ENCODE measurements at regions not wholly inside any gene's neighbourhood (a gene's known extent, or its start where the extent isn't known, plus 50 kb on each side); places are given as distances from the start of the nearest gene placed in this dataset.

DNA sequence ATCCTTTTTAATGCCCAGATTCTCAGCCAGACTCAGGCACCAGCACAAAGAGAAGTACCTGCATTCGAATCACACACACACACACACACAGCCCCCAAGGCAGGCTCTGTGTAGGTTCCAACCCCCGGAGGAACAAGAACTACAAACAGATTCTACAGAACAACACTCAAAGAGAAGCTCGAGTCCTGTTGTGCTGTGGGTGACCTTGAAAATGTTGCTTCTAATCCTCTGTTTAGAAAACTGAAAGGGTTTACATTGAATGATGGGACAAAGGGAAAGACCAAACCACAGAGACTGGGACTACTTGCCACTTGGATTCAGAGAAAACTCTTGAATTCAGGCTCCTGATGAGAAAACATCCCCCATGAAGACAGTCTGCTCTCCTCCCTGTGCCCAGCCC is 568.8 kb upstream of the C16orf82 start:
- H3K79me2 ChIP-seq (ENCODE audit: control insufficient read depth, insufficient read depth, low read length): no peaks in the 10 kb centered on the region
- DNase-seq (ENCODE audit: low read depth, low spot score): no peak
- H3K9ac ChIP-seq (ENCODE audit: control insufficient read depth, insufficient read depth, low read length): no peak overlapping the region
- H3K4me2 ChIP-seq (ENCODE audit: control insufficient read depth, insufficient read depth): no peak overlapping the region
- no peak for ATAC-seq
- ChIA-PET SMC1A (ENCODE audit: uncharacterized antibody, unreplicated experiment) (no interaction called here), RAD21 (ENCODE audit: unreplicated experiment) (no interaction called here), CTCF (no interaction called here), POLR2A (no interaction called here)
- in situ Hi-C loops (cut with MboI) (no loop called here), intact Hi-C loops (cut with micrococcal nuclease; ENCODE audit: unreplicated experiment) (no loop called here)
- H3K9me3 ChIP-seq (replicated peaks; ENCODE audit: control insufficient read depth, insufficient read depth, low read length): no peaks in the 10 kb centered on the region
- no peak overlapping the region for H3K4me3 ChIP-seq
- WGBS (ENCODE audit: insufficient coverage, insufficient replicate concordance, low lambda C conversion rate, missing lambda C conversion rate): 0% methylated on average over 3 of the region's 3 CpGs
- H4K20me1 ChIP-seq (ENCODE audit: control insufficient read depth, insufficient read depth): no peaks in the 10 kb centered on the region
- no peak for TF ChIP-seq CHD2 (IDR thresholded peaks at IDR 0.05; ENCODE audit: borderline replicate concordance, low read depth, low read length)
- no peak for TF ChIP-seq SP1 (IDR thresholded peaks at IDR 0.05; ENCODE audit: low read depth, low read length)
- TF ChIP-seq CEBPB (IDR thresholded peaks at IDR 0.05; ENCODE audit: borderline replicate concordance in 1 of 2, low read depth in 2 of 2, low read length in 2 of 2): no peak
- no peak for TF ChIP-seq TCF7 (IDR thresholded peaks at IDR 0.05; ENCODE audit: borderline replicate concordance)
- no peak for TF ChIP-seq RCOR1 (conservative IDR thresholded peaks at IDR 0.05; ENCODE audit: low read depth, low read length)
- no peak for TF ChIP-seq JUNB (IDR thresholded peaks at IDR 0.05)
- no peak for TF ChIP-seq ETV6 (conservative IDR thresholded peaks at IDR 0.05 in 1 of 2, IDR thresholded peaks at IDR 0.05 in 1 of 2; ENCODE audit: borderline replicate concordance in 1 of 2, low read depth in 1 of 2)
- TF ChIP-seq ZNF24 (IDR thresholded peaks at IDR 0.05): no peak
- TF ChIP-seq TCF3 (IDR thresholded peaks at IDR 0.05; ENCODE audit: borderline replicate concordance, insufficient read depth, low read depth, low read length): no peak
- TF ChIP-seq MYB (IDR thresholded peaks at IDR 0.05; ENCODE audit: borderline replicate concordance, low read depth, low read length): no peak
- no peak for TF ChIP-seq STAT3 (IDR thresholded peaks at IDR 0.05; ENCODE audit: low read depth, low read length)
- no peak for TF ChIP-seq SRF (IDR thresholded peaks at IDR 0.05; ENCODE audit: low read depth in 2 of 2, low read length in 2 of 2)
- TF ChIP-seq, protein P1, sequence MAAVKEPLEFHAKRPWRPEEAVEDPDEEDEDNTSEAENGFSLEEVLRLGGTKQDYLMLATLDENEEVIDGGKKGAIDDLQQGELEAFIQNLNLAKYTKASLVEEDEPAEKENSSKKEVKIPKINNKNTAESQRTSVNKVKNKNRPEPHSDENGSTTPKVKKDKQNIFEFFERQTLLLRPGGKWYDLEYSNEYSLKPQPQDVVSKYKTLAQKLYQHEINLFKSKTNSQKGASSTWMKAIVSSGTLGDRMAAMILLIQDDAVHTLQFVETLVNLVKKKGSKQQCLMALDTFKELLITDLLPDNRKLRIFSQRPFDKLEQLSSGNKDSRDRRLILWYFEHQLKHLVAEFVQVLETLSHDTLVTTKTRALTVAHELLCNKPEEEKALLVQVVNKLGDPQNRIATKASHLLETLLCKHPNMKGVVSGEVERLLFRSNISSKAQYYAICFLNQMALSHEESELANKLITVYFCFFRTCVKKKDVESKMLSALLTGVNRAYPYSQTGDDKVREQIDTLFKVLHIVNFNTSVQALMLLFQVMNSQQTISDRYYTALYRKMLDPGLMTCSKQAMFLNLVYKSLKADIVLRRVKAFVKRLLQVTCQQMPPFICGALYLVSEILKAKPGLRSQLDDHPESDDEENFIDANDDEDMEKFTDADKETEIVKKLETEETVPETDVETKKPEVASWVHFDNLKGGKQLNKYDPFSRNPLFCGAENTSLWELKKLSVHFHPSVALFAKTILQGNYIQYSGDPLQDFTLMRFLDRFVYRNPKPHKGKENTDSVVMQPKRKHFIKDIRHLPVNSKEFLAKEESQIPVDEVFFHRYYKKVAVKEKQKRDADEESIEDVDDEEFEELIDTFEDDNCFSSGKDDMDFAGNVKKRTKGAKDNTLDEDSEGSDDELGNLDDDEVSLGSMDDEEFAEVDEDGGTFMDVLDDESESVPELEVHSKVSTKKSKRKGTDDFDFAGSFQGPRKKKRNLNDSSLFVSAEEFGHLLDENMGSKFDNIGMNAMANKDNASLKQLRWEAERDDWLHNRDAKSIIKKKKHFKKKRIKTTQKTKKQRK (IDR thresholded peaks at IDR 0.05; ENCODE audit: low read depth, low read length): no peak
- TF ChIP-seq, protein P2, sequence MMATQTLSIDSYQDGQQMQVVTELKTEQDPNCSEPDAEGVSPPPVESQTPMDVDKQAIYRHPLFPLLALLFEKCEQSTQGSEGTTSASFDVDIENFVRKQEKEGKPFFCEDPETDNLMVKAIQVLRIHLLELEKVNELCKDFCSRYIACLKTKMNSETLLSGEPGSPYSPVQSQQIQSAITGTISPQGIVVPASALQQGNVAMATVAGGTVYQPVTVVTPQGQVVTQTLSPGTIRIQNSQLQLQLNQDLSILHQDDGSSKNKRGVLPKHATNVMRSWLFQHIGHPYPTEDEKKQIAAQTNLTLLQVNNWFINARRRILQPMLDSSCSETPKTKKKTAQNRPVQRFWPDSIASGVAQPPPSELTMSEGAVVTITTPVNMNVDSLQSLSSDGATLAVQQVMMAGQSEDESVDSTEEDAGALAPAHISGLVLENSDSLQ (IDR thresholded peaks at IDR 0.05): no peak
- TF ChIP-seq SIX5 (IDR thresholded peaks at IDR 0.05; ENCODE audit: low read depth, low read length, severe bottlenecking): no peak
- H2AFZ ChIP-seq (ENCODE audit: control insufficient read depth, low read depth, low read length): no peak overlapping the region
- FAIRE-seq: no peak
- BruUV-seq (replicated peaks): no TSS peak
- H3K27me3 ChIP-seq (replicated peaks in 1 of 2; ENCODE audit: control insufficient read depth in 2 of 2, insufficient read depth in 2 of 2, low read length in 1 of 2): no peaks in the 10 kb centered on the region
- no peaks in the 10 kb centered on the region for H3K4me1 ChIP-seq (ENCODE audit: control insufficient read depth, insufficient read depth, low read length)
- no peaks in the 10 kb centered on the region for H3K36me3 ChIP-seq (ENCODE audit: control insufficient read depth in 2 of 2, insufficient read depth in 2 of 2, low read length in 1 of 2)
- no peak overlapping the region for H3K27ac ChIP-seq (ENCODE audit: control insufficient read depth, insufficient read depth)

Measured in GM12878 (cell line).